ENCODE measurements at regions not wholly inside any gene's neighbourhood (a gene's known extent, or its start where the extent isn't known, plus 50 kb on each side); places are given as distances from the start of the nearest gene placed in this dataset.
"Not testable (repeated sequence)": the region's sequence is repeated elsewhere in the genome, so short reads cannot be mapped to it uniquely, and the experiment has no call there.

GRCh38 chr2:115946341-115946740, 1503.9 kb downstream of the DPP10 start:
- no peak for DNase-seq (ENCODE audit: low read depth, low spot score)
- TF ChIP-seq CTCF (IDR thresholded peaks at IDR 0.05; ENCODE audit: low read depth, low read length): no peak
- in situ Hi-C loops (cut with HindIII; ENCODE audit: low sequenced_read_pairs): no loop called here
- H3K4me3 ChIP-seq (ENCODE audit: low read depth, low read length): no peak overlapping the region

- no peak overlapping the region for H3K4me3 ChIP-seq (ENCODE audit: low read depth, low read length)
- no peak for TF ChIP-seq CTCF (IDR thresholded peaks at IDR 0.05; ENCODE audit: low read depth, low read length)
- no peak for DNase-seq (ENCODE audit: low read depth, low spot score)
- in situ Hi-C loops (cut with HindIII; ENCODE audit: low sequenced_read_pairs): no loop called here
Measured at GRCh38 chr2:115946891-115947290, 1504.5 kb downstream of the DPP10 start.

- no peak overlapping the region for H3K4me3 ChIP-seq (ENCODE audit: low read depth, low read length)
- DNase-seq (ENCODE audit: low read depth, low spot score): no peak
- TF ChIP-seq CTCF (IDR thresholded peaks at IDR 0.05; ENCODE audit: low read depth, low read length): no peak
- in situ Hi-C loops (cut with HindIII; ENCODE audit: low sequenced_read_pairs): no loop called here
Measured at GRCh38 chr2:115976916-115977315, 1534.5 kb downstream of the DPP10 start.

- in situ Hi-C loops (cut with HindIII; ENCODE audit: low sequenced_read_pairs): no loop called here
- H3K4me3 ChIP-seq (ENCODE audit: low read depth, low read length): no peak overlapping the region
- TF ChIP-seq CTCF (IDR thresholded peaks at IDR 0.05; ENCODE audit: low read depth, low read length): no peak
- DNase-seq (ENCODE audit: low read depth, low spot score): no peak
Measured at GRCh38 chr2:115999039-115999438, 1556.6 kb downstream of the DPP10 start.

GRCh38 chr2:116023026-116023425, 1580.6 kb downstream of the DPP10 start:
- no peak for DNase-seq (ENCODE audit: low read depth, low spot score)
- in situ Hi-C loops (cut with HindIII; ENCODE audit: low sequenced_read_pairs): no loop called here
- no peak overlapping the region for H3K4me3 ChIP-seq (ENCODE audit: low read depth, low read length)
- no peak for TF ChIP-seq CTCF (IDR thresholded peaks at IDR 0.05; ENCODE audit: low read depth, low read length)

- DNase-seq (ENCODE audit: low read depth, low spot score); H3K4me3 ChIP-seq (ENCODE audit: low read depth, low read length); in situ Hi-C loops (cut with HindIII; ENCODE audit: low sequenced_read_pairs): not testable (repeated sequence)
Measured at GRCh38 chr2:116038758-116039157, 1596.3 kb downstream of the DPP10 start.

- no peak for TF ChIP-seq CTCF (IDR thresholded peaks at IDR 0.05; ENCODE audit: low read depth, low read length)
- DNase-seq (ENCODE audit: low read depth, low spot score): no peak
- in situ Hi-C loops (cut with HindIII; ENCODE audit: low sequenced_read_pairs): no loop called here
- H3K4me3 ChIP-seq (ENCODE audit: low read depth, low read length): no peak overlapping the region
Measured at GRCh38 chr2:116042530-116042929, 1600.1 kb downstream of the DPP10 start.
